Glomerular visceral epithelial cell (primary cell): ENCODE measurements at regions not wholly inside any gene's neighbourhood (a gene's known extent, or its start where the extent isn't known, plus 50 kb on each side); places are given as distances from the start of the nearest gene placed in this dataset.

ENCODE experiments used
- DNase-seq: peaks from one replicate; pipeline ENCODE4 v3.0.0-alpha.2; 2016; ENCODE audit errors: extremely low spot score

DNA sequence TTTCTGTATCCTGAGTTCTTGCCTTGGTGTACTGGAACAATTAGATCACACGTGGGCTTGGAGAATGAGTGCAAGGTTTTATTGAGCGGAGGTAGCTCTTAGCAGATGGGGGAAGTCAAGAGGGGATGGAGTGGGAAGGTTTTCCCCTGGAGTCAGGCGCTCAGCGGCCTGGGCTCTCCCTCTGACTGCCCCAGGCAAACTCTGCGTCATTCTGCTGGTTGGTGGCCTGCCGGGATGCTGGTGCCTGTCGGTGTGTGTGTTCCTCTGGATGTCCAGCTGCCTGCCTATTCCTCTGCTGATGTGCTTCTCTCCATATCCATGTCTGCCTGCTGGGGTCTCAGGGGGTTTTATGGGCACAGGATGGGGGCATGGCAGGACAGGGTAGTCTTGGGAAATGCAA, 111.0 kb downstream of the TRIB2 start:
- no peak for DNase-seq

DNA sequence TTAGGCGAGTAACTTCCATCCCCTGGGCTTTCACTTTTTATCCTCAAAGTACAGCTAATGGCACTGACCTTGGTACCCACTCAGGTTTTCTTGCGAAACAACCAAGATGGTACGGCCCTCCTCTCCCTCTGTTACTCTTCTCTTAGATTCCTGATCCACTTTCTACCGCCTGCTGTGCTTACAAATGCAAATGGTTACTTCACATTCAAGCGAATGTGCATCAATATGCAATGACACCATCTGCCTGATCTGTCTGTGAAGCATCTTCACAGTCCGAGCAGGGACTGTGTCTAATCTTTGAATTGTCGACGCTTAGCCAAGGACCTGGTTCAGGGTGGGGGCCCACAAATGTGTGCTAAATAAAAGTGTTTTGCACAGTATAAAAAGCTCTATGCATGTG, 112.2 kb downstream of the TRIB2 start:
- DNase-seq: no peak

DNA sequence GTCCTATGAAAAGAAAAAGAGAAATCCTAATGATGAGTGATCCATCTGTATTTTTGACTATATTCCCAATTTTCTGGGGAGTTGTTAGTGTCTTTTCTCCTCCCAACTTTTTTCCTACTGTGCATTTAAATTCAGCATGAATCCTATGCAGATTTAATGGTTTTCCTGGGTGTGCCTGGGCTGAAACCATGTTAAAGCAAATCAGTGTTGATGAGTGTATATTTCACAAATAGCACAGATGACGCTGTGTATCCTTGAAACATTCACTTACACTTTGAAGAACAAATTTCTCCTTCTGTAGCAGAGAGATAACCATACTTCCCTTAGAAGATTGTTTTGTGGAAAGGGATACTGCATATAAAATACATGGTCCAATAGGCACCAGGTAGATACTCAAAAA, 114.3 kb downstream of the TRIB2 start:
- DNase-seq: no peak

DNA sequence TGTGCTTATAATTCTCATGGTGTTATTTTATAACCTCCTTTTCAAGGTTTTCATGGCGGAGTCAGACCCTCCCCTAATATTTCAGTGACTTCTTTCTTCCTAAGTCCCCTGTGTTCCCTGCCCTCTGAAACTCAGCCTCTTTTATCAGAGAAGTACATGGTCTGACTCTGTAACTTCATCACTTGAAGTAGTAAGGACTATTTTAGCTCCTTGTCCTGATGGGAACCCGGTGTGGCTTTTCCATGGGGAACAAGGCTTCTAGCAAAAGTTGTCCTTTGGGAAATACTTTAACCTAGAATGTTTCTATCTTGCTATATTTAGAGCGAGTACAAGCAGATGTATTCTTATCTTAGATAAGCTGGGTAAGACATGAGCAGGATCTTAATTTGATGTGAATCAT, 117.5 kb downstream of the TRIB2 start:
- DNase-seq: no peak

DNA sequence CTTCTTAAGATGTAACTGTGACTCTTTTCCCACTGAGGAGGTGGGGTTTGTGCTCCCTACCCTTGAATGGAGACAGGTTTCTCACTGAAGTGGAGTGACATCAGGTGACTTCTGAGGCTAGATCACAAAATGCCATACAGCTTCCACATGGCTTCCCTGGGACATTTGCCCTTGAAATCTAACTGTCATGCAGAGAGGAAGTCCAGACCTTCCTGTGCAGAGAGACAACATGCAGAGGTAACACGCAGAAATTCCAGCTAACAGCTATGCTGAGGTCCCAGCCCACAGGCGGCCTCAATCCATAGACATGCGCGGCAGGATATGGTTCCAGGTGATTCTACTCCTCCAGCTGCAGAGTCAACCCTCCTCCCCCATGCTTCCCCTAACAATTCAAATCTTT, 119.0 kb downstream of the TRIB2 start:
- DNase-seq: no peak

DNA sequence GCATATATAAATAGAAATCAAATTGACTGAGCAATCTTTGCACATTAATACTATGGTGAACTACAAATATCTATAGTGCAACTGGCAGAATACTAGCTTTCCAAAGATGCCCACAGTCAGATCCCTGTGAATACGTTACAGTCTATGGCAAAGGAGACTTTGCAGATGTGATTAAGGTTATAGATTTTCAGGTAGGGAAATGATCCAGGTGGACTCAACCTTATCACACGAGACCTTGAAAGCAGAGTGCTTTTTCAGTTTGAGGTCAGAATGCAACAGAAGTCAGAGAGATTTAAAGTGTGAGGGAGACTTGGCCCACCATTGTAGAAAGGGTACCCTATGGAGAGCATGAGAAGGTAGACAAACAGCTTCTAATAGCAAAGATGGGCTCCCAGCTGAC, 122.6 kb downstream of the TRIB2 start:
- no peak for DNase-seq

DNA sequence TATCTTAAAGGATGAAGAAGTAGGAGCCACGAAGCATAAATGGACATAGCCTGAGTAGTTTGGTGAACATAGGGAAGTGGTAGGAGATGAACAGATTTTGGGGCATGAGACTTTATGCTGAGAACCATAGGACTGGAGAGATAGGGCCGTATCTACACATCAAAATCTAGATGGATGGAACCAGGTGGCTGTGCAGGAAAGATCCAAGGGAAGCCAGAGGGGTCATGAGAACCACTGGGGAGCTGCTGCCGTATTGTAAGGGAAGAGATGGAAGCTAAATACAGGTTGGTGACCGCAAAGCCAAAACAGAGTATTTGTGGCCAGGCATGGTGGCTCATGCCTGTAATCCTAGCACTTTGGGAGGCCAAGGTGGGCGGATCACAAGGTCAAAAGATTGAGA, 124.3 kb downstream of the TRIB2 start:
- DNase-seq: no peak

DNA sequence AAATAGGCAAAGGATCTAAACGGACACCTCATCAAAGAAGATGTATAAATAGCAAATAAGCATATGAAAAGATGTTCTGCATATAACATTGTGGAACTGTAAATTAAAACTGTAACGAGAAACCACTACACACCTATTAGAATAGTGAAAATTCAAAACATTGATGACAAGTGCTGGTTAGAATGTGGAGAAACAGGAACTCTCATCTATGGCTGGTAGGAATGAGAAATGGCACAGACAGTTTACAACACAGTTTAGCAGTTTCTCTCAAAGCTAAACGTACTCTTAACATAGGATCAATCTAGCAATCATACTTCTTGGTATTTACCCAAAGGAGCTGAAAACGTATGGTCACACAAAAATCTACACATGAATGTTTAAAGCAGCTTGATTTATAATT, 126.2 kb downstream of the TRIB2 start:
- no peak for DNase-seq

DNA sequence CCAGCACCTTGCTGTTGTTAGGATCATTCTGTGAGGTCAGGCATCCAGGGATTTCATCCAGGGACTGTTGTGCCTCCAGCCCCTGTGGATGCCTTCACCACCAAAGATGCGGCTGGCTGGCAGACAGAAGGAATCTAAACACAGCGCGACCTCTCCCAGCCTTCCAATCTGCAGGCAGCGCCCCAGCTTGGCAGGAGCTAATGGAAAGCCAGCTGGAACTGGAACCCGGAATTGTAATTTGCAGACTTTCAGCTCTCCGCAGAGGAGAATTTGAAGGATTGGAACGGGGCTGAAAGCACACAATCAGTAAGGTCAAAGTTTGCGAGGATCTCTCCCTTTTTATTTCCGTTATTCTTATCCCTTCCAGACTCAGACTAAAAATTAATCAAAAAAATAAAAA, 127.8 kb downstream of the TRIB2 start:
- DNase-seq: no peak

DNA sequence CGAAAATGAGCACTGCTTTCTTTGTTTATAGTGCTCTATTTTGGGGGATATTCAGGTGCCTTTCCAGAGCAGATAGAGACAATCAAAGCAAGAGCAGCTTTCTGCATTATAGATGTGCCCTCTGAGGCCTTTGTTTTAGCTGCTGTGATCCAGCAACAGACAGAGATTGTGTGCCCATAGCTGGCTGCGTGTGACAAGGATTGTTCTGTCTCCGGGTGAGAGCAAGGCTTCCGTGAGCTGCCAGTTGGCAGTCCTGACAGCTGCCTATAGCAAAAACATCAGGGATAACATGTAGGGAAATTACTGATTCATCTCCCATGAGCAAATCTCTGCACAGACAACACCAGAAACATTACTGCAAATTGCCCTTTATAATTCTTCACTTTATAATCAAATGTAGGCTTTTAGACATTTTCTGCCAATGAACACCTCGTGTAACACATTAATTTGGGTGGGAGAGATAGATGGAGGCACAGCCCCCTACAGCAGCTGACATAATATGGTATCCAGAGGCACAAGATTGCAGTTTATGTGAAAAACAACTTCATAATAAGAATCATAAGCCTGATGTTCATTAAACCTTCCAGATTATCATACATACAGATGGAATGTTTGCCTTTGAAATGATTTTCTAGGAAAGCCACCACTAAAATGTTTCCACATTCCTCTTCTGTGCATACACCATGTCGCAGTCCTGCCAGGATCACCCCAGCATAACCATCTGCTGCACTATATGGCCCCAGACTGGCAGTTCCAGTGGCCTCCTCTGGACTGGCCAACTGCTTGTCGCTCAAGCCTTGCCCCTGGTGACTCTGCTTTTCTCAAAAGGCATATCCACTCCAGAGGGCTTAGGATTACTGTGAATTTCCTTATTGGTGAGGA, 131.2 kb downstream of the TRIB2 start:
- no peak for DNase-seq

DNA sequence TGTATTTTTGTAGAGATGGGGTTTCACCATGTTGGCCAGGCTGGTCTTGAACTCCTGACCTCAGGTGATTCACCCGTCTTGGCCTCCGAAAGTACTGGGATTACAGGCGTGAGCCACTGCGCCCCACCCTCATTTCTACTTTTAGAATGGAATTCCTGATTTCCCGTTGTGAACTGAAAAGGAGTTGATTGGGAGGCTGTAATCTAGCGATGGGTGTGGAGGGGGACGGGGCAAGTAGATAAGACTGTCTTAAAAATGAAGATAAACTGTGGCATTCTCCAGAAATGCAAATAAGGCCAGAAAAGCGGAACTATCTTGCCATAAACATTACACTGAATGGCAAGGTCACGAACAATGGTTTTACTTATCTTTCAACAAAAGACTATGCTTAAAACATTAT, 135.4 kb downstream of the TRIB2 start:
- DNase-seq: no peak

DNA sequence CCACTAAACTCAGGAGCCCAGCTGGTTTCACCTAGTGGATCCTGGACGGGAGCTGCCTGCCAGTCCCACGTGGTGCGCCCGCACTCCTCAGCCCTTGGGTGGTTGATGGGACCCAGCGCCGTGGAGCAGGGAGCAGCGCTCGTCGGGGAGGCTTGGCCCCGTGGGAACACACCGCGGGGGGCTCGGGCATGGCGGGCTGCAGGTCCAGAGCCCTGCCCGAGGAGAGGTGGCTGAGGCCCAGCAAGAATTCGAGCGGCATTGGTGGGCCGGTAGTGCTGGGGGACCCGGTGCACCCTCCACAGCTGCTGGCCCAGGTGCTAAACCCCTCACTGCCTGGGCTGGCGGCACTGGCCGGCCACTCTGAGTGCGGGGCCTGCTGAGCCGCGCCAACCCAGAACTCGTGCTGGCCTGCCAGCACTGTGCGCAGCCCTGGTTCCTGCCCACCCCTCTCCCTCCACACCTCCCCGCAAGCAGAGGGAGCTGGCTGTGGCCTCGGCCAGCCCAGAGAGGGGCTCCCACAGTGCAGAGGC, 137.3 kb downstream of the TRIB2 start:
- DNase-seq: no peak

DNA sequence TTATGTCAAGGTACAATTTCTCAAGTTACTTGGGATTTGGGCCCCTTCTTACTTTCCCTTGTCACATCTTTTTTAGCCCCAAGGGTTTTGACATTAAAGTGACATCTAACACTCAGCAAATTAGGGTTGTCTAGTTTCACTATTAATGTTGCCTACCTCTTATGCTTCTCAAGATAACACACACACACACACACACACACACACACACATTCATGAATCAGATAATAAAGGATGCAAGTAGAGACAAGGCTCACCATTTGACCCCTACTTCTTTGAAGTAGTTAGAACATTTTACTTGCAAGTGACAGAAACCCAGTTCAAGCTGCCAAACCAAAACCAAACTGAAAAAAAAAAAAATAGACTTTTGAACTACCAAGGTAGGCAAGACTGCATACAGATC, 138.8 kb downstream of the TRIB2 start:
- DNase-seq: no peak

DNA sequence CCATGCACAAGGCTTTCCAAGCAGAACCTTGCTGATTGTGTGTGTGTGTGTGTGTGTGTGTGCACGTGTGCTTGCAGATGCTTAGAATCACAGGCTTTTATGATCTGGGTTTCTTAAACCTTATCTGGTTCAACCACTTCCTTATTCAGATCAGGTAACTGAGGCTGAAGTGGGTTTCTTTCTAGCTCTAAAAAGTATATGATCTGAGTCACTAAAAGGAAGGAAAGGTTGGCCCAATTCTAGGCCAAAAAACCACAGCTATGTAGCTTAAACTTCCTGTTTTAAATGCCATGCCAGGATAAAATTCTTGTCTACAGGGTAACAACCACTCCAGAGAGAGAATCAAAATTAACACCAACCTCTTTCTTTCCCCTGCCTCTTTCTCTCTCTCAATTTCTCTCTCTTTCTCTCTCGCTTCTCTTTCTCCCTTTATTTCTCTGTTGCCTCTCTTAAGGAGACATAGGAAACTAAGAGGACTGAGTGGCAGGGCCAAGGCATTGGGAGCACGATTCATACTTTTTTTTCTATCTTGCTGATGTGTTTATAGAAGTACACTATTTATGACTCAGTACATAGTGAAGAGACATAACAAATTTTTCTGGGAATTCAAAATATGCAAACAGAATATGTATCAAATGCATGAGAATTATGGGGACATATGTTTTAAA, 140.3 kb downstream of the TRIB2 start:
- peak; percentile 23 for DNase-seq

DNA sequence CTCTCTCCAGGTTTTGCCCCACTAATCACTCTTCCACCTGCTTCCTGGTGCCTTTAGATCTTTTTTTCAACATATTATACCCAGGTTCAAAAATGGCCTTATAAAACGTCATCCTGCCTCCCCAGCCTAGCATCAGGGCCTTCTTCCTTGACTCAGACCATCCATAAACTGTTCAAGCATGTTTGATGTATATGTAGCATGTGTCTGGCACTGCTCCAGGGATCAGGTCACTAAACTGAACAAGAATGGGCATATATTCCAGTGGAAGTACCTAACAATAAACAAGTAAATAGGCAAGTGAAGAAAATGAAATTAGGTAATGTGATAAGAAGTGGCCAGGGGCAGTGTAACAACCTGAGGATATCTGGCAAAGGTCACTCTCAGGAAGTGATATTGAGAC, 141.2 kb downstream of the TRIB2 start:
- DNase-seq: no peak

DNA sequence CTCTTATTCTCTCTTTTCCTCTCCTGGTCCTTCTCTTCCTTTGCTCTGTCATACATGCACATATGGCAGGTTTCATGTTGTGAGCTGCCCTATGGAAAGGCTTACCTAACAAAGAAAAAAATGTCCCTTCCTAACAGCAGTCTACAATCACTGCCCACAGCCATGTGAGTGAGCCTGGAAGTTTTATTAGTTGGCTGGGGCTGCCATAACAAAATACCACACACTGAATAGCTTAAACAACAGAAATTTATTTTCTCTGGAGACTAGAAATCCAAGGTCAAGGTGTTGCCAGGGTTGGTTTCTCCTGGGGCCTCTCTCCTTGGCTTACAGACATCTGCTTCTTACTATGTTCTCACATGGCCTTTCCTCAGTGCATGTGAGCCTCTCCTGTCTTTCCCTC, 142.1 kb downstream of the TRIB2 start:
- no peak for DNase-seq

DNA sequence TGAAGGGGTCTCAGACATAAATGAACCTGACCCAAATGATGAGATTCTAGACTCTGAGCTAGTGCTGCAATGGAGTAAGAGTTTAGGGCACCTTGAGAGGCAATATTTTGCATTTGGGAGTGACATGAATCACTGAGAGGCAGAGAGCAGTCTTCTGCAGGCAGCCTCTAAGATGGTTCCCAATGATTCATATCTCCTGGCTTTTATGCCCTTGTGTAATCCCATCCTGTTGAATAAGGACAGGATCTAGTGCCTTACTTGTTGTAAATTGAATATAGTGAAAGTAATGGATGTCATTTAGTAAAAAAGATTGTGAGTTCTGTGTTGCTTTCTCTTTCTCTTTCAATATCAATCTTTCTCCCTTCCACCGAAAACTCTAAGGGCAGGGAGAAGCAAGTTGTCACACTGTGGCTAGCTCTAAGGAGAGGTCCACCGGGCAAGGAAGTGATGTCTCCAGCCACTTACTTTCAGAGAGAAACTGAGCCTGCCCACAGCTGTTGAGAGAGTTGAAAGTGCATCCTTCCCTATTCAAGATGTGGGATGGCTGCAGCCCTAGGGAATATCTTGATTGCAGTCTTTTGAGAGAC, 144.7 kb downstream of the TRIB2 start:
- DNase-seq: no peak

DNA sequence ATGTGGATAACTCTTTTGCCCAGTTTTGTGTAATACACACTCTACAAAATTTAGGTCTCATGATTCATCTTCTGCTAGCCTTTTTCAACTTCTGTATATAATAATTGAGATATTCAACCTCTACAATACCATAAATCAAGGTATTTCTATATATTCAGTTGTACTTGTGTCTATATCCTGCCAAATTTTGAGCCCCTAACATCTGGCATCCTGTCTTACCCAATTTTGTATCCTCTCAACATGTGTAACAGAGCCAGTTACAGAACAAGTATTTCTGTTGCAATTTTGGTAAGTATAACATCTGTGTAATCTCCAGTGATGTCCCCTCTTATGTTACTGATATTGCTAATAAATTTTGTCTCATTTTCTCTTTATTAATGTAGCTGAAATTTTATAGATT, 145.8 kb downstream of the TRIB2 start:
- no peak for DNase-seq

DNA sequence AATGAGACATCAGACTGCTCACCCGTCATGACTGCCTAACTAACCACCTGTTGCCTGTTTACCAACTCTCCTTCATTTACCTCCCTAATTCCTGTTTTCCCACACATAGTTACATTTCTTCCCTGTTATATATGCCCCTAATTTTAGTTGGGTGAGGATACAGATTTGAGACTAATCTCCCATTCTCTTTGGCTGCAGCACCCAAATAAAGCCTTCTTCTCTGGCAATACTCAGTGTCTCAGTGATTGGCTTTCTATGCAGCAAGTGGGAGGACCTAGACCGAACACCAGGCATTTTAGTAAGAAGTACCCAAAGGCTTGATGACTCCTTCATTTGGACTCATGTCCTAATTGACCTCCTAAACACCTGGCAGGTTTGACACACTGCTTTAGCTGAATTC, 147.2 kb downstream of the TRIB2 start:
- DNase-seq: no peak

DNA sequence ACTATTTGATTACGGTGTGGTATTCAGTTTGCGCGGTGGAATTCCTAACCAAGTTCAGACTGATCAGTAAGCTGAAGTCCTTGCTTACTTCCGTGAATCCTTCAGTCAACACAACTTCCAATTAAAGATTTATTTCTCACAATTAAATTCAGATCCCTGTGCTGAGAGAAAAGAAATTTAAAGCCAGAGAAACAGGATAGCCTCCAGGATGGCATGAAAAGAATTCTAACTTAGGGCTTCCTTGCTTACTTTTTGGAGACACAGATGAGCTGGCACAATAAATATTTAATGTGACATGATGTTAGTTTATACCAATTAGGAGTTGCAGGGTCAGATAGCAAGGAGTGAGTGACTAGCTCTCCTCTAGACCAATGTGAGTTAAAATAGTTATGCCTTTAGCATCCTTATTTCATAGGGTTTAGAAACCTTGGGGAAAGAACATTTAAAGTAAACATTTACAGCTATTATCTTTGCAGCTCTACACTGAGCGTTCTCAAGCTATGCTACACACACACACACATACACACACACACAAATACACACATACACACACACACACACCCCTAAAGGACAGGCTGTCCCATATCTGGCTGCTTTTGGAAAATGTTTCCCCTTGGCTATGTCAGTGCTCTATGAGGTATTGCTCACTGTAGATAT, 151.0 kb downstream of the TRIB2 start:
- DNase-seq: no peak

DNA sequence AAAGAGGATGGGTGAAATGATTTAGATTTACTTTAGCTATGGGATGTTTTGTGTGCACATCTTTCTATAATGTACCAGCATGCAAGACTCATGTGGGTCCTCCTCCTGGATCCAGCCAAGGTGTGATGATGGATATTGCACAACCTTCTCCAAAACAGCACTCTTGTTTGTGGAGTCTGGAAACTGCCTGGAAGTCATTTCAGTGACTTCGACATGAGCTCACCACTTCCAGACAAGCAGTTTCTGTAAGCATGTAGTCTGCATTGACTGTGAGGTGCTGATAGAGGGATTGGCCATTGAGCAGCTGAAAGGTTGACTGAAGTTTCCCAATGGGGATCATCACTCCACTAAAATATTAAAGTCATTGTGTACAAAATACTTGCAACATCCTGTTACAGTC, 154.0 kb downstream of the TRIB2 start:
- DNase-seq: no peak

DNA sequence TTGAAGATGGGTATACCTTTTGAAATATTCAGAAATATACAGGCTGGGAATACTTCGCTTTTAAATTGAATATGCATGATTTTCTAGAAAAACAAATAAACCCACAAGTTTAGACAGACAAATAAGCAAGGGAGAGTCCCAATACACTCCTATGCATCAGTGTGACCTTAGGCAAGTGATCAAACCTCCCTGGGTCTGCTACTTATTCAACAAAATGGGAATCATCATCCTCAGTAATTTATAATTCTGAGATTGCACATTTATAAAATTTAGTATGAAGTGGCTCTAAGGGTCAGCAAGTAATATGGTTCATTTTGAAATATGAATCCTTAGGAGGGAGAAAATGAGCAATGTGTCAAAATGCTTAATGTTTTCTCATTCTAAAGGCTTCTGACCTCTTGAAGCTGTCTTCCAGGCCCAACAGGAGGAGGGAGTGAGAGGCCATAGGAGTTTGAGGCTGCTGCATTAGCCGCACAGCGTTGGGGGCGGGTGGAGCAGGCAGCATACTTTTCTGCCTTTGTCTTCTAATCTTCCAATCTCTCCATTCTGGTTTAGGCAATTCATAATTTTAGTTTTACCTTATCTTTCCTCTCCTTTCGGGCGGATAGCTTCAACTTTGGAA, 155.1 kb downstream of the TRIB2 start:
- DNase-seq: no peak
